ENCODE measurements at regions not wholly inside any gene's neighbourhood (a gene's known extent, or its start where the extent isn't known, plus 50 kb on each side); places are given as distances from the start of the nearest gene placed in this dataset.

- no peak for TF ChIP-seq CTCF (IDR thresholded peaks at IDR 0.05; ENCODE audit: low read length)
- TF ChIP-seq EZH2 (IDR thresholded peaks at IDR 0.05; ENCODE audit: borderline replicate concordance, low read length), result no peak
Observed at GRCh38 chr5:71811779-71812178, 92.7 kb downstream of the CARTPT start.

Data from OCI-LY1 (cell line).